Cerebellar nuclear complex (tissue), 1 donor: ENCODE measurements at regions not wholly inside any gene's neighbourhood (a gene's known extent, or its start where the extent isn't known, plus 50 kb on each side); places are given as distances from the start of the nearest gene placed in this dataset.

Experiments used
- DNase-seq, 2 experiments: peaks; one replicate each; lab custom pipeline; 2025; lab: John Stamatoyannopoulos, UW

DNA sequence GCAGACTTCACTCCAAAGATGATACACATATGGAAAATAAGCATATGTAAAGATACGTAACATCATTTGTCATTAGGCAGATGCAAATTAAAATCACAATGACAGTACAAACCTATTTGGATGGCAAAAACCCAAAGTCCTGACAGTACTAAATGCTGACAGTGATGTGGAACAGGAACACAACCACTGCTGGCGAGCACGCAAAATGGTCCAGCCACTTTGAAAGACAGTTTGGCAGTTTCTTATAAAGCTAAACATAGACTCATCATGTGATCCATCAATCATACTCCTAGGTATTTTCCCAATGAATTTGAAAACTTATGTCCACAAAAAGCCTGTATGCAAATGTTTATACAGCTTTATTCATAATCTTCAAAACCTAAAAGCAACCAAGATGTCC lies 200.7 kb downstream of the RAMP3 start:
- DNase-seq, result no peak

GRCh38 chr7:45359250-45359649 lies 201.7 kb downstream of the RAMP3 start:
- DNase-seq, result no peak

DNA sequence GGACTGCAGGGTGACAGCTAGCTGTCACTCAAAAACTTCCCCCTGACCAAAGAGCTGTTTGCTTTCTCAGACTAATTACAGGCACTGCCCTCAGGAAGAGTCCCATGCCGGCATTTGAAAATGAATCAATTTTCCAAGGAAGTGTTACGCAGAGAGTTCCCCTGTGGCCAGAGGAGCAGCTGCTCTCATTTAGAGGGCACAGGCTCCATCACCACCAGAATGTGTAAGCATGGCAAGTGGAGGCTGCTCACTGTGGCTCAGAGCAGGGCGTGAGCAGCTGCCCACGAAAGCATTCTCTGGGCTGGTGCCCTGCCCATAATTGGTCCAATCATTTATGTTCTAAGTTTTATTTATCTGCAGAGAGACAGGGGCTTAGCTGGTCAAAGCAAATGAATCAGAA lies 202.2 kb downstream of the RAMP3 start:
- no peak for DNase-seq

DNA sequence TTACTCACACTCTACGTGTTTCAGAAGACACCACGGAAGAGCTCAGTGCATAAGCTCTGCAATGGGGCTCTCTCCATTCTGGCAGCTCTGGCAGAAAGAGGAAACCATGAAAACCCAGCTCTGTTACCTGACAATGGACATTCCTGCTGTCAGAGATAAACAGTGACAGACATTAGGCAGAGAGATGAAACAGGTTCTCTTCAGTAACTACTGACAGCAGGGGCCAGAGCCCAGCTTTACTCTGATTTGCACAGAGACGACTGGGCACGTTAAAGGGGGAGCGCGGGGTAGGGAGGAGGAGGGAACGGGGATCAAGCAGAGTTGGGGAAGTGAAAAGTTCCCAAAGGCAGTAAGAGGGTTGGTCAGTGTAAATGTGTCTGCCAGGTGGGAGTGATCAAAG lies 206.1 kb downstream of the RAMP3 start:
- DNase-seq, result no peak

DNA sequence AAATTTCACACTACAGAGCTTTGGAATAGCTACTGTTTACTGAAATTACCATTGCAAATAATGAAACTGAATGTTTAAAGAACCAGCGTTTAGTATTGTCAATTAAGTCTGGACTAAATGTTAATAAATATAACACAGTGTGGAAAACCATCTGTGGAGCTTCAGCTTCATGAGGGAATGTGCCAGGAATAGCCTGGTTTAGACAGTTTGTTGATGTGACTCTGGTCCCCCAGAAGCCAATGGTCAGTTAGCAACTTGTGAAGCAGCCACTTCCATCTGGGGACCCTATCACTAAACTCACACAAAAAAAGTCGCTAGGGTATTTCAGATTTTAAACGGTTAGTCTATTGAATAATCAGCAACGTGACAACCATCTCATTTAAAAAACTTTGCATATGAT lies 207.8 kb downstream of the RAMP3 start:
- DNase-seq, result no peak

- no peak for DNase-seq
These were observed 207.7 kb upstream of the ADCY1 start for GRCh38 chr7:45366475-45366874.

DNA sequence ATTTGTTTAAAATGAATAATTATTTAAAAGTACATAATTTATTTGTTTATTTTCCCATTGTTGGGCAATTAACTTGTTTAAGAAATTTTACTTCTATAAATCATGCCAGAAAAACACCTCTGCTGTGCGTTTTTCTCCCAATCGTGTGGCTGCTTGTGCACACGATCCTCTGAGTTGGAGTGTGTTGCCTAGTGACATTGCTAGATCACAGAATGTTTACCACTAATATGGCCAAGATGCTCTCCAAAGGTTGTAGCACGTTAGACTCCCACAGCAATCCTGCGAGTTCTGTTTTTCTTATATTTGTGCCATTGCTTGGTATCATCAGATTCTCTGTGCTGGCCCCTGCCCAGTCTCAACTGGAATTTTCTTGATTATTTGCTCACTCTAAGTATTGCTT lies 207.1 kb upstream of the ADCY1 start:
- DNase-seq, result no peak

DNA sequence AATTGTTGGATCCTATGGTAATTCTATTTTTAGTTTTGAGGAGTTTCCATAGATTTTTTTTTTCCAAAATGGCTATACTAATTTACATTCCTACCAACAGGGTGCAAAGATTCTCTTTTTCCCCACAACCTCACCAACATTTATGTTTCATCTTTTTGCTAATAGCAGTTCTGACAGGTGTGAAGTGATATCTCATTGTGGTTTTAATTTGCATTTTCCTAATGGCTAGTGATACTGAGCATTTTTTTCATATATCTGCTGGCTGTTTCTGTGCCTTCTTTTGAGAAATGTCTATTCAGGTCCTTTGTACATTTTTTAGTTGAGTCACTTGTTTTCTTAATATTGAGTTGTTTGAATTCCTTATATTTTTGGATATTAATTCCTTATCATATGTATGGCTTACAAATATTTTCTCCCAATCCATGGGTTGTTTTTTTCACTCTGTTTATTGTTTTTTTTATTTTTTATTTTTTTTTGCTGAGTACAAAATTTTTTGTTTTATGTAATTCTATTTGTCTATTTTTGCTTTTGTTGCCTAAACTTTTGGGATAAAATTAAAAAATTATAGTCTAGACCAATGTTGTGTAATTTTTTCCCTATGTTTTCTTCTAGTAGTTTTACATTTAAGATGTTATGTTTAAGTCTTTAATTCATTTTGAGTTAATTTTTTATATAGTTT lies 205.9 kb upstream of the ADCY1 start:
- no peak for DNase-seq

DNA sequence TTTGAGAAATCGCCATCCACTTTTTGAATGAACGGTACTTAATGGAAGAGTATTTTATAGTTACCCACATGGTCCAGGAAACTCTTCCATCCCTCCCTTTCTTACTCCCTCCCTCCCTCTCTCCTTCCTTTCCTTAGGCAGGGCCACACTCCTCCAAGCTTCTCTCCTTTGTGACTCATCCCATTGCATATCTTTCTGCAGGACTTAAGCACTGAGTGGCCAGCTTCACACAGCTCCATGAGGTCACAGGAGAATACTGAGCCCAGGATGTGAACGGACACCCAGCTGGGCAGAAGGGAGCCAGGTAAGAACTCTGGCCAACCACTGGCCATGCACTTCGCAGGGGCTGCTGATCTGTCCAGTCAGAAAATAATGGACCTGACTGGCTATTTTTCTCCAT lies 189.7 kb upstream of the ADCY1 start:
- DNase-seq, result no peak

DNA sequence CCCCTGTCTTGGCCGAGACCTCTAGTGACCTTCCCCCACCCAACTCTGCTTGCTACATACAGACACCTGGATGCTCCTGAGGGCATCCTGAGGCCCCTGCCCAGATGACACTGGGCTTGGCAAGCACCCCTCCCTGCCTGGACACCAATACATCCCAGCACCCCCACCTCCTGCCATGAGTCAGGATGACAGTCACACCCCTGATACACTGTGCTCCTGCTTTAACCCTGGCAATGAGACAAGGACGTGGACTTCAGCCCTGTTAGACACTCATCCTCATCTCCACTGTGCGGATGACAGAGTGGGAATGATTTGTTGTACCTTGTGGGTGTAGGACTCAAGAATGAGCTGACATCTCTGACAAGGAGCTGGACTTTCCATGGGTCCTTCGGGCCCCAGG lies 186.3 kb upstream of the ADCY1 start:
- DNase-seq, result no peak

DNA sequence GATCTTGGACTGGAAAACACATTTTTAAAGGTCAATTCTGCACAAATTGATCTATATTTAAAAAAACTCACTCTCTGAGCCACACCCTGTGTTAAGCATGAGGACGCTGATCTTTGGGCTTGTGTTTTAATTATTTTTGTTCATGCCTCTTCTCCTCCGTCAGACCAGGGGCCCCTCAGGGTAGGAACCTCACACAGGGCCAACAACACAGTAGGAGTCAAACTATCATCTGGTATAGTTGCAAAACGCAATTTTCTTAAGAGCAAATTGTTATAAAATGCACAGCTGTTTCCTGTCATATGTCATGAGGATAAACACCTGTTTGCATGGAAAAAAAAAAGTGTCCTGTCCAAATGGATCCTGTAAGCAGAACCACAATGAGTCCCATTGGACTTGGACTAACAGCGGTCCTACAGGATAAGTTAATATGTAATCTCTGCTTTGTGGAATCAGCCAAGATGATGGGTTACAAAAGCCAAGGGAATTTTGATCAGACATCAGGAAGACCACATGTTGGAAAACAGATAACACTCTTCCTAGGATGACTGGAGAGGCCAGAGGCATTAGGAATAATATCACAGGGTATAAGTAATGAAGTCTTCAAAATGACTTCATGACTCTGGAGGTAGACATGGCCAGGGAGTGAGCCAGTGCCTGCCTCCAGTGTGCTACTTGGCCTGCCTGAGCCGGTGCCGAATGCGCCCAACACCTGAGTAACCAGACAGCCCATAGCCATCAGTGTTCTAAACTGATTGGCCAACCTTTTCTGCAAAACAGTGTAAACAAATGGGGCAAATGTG lies 184.9 kb upstream of the ADCY1 start:
- no peak for DNase-seq

DNA sequence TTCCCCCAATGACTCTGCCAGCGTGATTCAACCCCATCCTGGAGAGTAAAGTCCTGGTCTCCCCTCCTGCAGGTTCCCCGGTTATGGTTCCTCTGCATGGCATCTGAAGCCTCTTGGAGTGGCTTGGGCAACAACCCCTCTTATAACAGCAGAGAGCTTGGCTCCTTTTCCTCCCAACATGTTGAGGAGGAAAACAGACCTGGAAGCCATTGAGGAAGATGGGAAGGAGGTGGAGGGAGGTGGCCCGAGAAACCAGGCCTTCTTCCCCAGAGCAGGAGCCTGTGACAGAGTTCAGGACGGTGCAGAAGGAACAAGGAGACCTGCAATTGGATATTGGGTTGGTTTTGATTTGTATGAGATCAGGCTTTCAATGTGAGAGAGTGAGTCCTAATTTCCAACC lies 184.0 kb upstream of the ADCY1 start:
- DNase-seq, result no peak

GRCh38 chr7:45390731-45391130 lies 183.4 kb upstream of the ADCY1 start:
- DNase-seq, result no peak

GRCh38 chr7:45391618-45392451 lies 182.3 kb upstream of the ADCY1 start:
- DNase-seq, result no peak

DNA sequence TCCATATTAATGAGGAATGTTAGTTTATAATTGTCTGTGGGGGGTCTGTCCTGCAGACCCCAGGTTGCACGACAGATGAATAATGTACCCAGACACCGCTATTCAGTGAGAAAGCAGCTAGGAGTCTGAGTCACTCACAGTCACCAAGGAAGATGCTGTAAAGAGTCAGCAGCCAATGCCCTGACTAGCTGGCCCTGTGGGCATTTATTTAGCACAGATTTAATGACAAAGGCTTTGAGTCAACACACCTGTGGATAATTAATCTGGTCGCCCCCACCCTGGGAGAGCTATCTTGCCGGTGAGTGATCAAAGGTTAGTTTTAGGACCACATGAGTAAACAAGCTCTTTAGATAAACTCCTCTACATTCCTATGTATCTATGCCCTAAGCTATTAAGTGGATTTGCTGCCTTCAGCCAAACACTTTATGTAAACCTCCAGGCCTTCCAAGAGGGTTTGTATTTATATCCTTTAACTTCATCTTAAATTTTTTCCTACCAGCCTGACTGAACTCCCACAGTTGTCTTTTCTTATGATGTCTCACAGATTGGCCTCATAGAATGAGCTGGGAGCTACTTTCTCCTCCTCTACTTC lies 180.0 kb upstream of the ADCY1 start:
- no peak for DNase-seq

GRCh38 chr7:45399069-45399468 lies 175.1 kb upstream of the ADCY1 start:
- no peak for DNase-seq

- DNase-seq, result no peak
These were observed 173.5 kb upstream of the ADCY1 start for GRCh38 chr7:45400680-45401079.

GRCh38 chr7:45401155-45401554 lies 173.0 kb upstream of the ADCY1 start:
- DNase-seq, result no peak

GRCh38 chr7:45401851-45402250 lies 172.3 kb upstream of the ADCY1 start:
- DNase-seq, result no peak

GRCh38 chr7:45402480-45403218 lies 171.5 kb upstream of the ADCY1 start:
- DNase-seq, result no peak

DNA sequence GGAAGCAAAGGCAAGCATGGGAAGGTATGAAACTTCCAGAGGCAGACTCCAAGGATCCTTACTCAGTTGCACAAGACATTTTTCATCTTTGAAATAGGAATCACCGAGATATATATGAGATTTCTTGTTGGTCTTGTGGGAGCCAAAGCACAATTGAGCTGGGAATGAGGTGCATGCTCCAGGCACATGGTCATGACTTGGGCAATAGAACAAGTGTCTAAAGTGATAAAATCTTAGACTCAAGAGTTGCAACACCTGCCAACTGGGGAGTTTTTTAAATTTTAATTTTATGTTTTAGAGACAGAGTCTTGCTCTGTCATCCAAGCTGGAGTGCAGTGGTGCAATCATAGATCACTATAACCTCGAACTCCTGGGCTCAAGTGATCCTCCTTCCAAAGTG lies 169.5 kb upstream of the ADCY1 start:
- DNase-seq, result no peak
